Lower lobe of right lung (tissue), 2 donors: ENCODE measurements at regions not wholly inside any gene's neighbourhood (a gene's known extent, or its start where the extent isn't known, plus 50 kb on each side); places are given as distances from the start of the nearest gene placed in this dataset.

Source experiments
- ATAC-seq, 2 donors: fragments of 200-7000 bp; cut with Tn5 transposase; one replicate each; pipeline ENCODE4 v1.9.1; 2020 to 2022; ENCODE audit warnings: mild to moderate bottlenecking in 2 of 2, moderate library complexity in 2 of 2
- DNase-seq: peaks from one replicate; pipeline ENCODE4 v3.0.0-alpha.2; 2020
- H3K27ac ChIP-seq: fragments of 200-600 bp; one replicate; pipeline ENCODE4 v1.8.0; 2022
- H3K27me3 ChIP-seq: fragments of 200-600 bp; one replicate; pipeline ENCODE4 v1.8.0; 2022; ENCODE audit warnings: low read depth
- H3K36me3 ChIP-seq: fragments of 200-600 bp; one replicate; pipeline ENCODE4 v1.8.0; 2022; ENCODE audit warnings: mild to moderate bottlenecking
- H3K4me1 ChIP-seq: fragments of 200-600 bp; one replicate; pipeline ENCODE4 v1.8.0; 2022
- H3K4me3 ChIP-seq: fragments of 200-600 bp; one replicate; pipeline ENCODE4 v1.8.0; 2022; ENCODE audit warnings: mild to moderate bottlenecking
- H3K9me3 ChIP-seq: fragments of 200-600 bp; one replicate; pipeline ENCODE4 v1.8.0; 2022
- CTCF ChIP-seq: fragments of 200-600 bp; IDR thresholded peaks from one replicate; pipeline ENCODE4 v1.8.0; 2022; ENCODE audit warnings: antibody characterized with exemption, mild to moderate bottlenecking
- intact Hi-C: fragments of 100-400 bp; cut with DNase I; formaldehyde crosslinking; loops from one replicate; pipeline ENCODE4 v1.11.0; 2022
- donor health status: DM: no; HTN: yes; CAD: no; lungs with severe emphysema.

GRCh38 chr11:134686460-134687061, 274.5 kb upstream of the B3GAT1 start:
- DNase-seq (no peak), ATAC-seq (no peak)
- H3K4me3 ChIP-seq = no peak overlapping the region
- intact Hi-C loops = no loop called here
- no peaks in the 10 kb centered on the region for H3K4me1 ChIP-seq
- TF ChIP-seq CTCF = no peak
- H3K27ac ChIP-seq = no peak overlapping the region
- no peaks in the 10 kb centered on the region for H3K36me3 ChIP-seq
- peaks cover 12% of the 10 kb centered on the region for H3K27me3 ChIP-seq
- no peaks in the 10 kb centered on the region for H3K9me3 ChIP-seq

DNA sequence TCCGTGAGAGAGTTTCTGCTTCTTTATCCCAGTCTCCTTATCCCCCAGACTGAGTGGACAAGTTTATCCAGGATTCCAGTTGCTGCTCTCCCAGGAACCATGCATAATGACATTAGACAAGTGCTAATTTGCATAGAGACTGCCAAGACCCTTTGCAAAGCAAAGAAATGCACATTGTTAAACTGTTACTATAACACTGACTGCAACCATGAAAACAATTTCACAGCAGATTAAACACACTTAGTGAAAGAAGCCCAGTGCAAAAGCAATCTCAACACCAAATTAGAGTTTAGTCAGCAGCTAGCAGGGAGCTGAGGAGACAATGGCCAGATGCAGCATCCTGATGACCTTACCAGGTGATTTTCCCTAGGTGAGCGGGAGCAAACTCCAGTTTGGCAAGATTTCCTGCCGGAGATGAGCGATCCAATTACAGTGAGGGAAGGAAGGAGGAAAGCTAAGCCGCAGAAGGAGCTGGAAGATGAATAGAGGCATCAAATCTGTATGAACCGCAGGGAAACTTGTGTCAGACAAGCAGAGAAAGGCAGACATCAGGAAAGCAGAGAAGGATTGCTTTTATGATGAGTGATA, 273.8 kb upstream of the B3GAT1 start:
- Histone ChIP-seq H3K36me3 (no peaks in the 10 kb centered on the region), H3K27me3 (peaks cover 12% of the 10 kb centered on the region), H3K4me3 (no peak overlapping the region), H3K27ac (no peak overlapping the region), H3K4me1 (no peaks in the 10 kb centered on the region), H3K9me3 (no peaks in the 10 kb centered on the region)
- no peak for DNase-seq
- no peak for TF ChIP-seq CTCF
- intact Hi-C loops = no loop called here
- no peak for ATAC-seq

GRCh38 chr11:134684576-134684975, 272.5 kb upstream of the B3GAT1 start:
- intact Hi-C loops = no loop called here
- TF ChIP-seq CTCF = no peak
- ATAC-seq (no peak), DNase-seq (no peak)
- Histone ChIP-seq H3K36me3 (no peaks in the 10 kb centered on the region), H3K4me3 (no peak overlapping the region), H3K27me3 (peaks cover 12% of the 10 kb centered on the region), H3K27ac (no peak overlapping the region), H3K9me3 (no peaks in the 10 kb centered on the region), H3K4me1 (no peaks in the 10 kb centered on the region)

DNA sequence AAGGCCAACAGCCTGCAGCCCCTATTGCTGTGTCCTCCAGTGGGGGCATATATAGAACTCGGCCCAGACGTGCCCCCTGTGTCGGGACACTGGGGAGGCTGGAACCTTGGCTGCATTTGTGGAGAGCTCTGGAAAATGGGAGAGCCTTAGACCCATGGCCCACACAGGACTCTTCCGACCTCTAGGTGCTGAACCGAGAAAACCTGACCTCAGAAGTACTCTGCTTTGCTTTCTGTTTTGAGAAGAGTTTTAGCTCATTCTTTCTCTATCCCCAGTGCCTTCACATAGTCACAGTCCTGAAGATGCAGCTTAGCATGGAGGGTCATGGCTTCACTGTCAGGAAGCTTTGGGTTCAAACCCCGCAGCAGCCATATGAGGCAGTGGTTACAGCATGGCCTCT, 271.8 kb upstream of the B3GAT1 start:
- Histone ChIP-seq H3K27ac (no peak overlapping the region), H3K9me3 (no peaks in the 10 kb centered on the region), H3K4me3 (no peak overlapping the region), H3K36me3 (no peaks in the 10 kb centered on the region), H3K27me3 (peaks cover 12% of the 10 kb centered on the region), H3K4me1 (no peaks in the 10 kb centered on the region)
- DNase-seq (no peak), ATAC-seq (no peak)
- intact Hi-C loops = no loop called here
- no peak for TF ChIP-seq CTCF

DNA sequence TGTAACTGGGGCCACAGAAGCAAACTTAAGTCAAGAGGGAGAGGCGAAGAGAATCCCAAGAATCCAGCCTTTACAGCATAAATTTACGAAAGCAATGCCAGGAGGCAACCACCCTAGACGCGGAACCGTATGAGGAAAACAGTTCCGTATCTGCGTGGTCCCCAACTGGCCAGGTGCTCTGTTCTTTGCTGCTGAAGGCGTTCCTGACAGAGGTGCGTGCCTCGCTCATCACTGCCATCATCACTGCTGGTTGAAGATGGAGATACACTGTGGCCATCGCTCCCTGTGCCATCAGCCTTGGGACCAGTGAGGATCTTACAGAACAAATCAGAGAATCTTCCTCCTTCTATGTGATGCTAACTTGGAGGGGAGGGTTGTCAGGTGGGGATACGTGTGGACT, 270.5 kb upstream of the B3GAT1 start:
- Histone ChIP-seq H3K27ac (no peak overlapping the region), H3K27me3 (peaks cover 12% of the 10 kb centered on the region), H3K36me3 (no peaks in the 10 kb centered on the region), H3K4me1 (no peaks in the 10 kb centered on the region), H3K4me3 (no peak overlapping the region), H3K9me3 (no peaks in the 10 kb centered on the region)
- TF ChIP-seq CTCF = no peak
- ATAC-seq = no peak
- no peak for DNase-seq
- intact Hi-C loops = no loop called here
